PC-3 (cell line): ENCODE measurements at regions not wholly inside any gene's neighbourhood (a gene's known extent, or its start where the extent isn't known, plus 50 kb on each side); places are given as distances from the start of the nearest gene placed in this dataset.

Experiments used
- ATAC-seq: fragments of 200-7000 bp; cut with Tn5 transposase; 2 replicates; pipeline ENCODE4 v1.9.1; 2020; ENCODE audit warnings: mild to moderate bottlenecking, moderate library complexity
- BruUV-seq: library from RNA; stranded (reverse); fragments of 400-500 nt; replicated peaks from 2 replicates; lab custom pipeline; 2021; lab: Mats Ljungman, UMichigan
- CTCF ChIA-PET: fragments of 300-600 bp; sonication (Branson Sonifier 250); formaldehyde crosslinking; loops from one replicate; lab custom pipeline; 2022; ENCODE audit warnings: antibody characterized with exemption; lab: Charles Lee
- POLR2A ChIA-PET: fragments of 300-600 bp; sonication (Branson Sonifier 250); formaldehyde crosslinking; loops from one replicate; lab custom pipeline; 2022; ENCODE audit warnings: antibody characterized with exemption; ENCODE audit not compliant: unreplicated experiment; lab: Charles Lee
- DNase-seq: peaks from one replicate; pipeline ENCODE4 v3.0.0-alpha.2; 2015
- H2AFZ ChIP-seq: fragments of 300-600 bp; sonication (generic); 2 replicates; pipeline ENCODE4 v1.6.0; 2016; ENCODE audit warnings: antibody characterized with exemption, low read length
- H3F3A ChIP-seq: fragments of 300-600 bp; sonication (generic); one replicate; pipeline ENCODE4 v1.6.0; 2017; ENCODE audit warnings: antibody characterized with exemption, low read length, control low read depth, mild to moderate bottlenecking; ENCODE audit not compliant: unreplicated experiment
- H3K27ac ChIP-seq: fragments of 300-600 bp; sonication (generic); 2 replicates; pipeline ENCODE4 v1.5.1; 2016; ENCODE audit warnings: mild to moderate bottlenecking, low read length
- H3K27me3 ChIP-seq: fragments of 300-600 bp; sonication (generic); 2 replicates; pipeline ENCODE4 v1.6.1; 2016; ENCODE audit warnings: low read length, mixed read lengths
- H3K36me3 ChIP-seq: fragments of 300-600 bp; sonication (generic); 2 replicates; pipeline ENCODE4 v1.6.1; 2016; ENCODE audit warnings: low read depth, mixed run types, low read length, mixed read lengths
- H3K4me1 ChIP-seq: fragments of 300-600 bp; sonication (generic); 2 replicates; pipeline ENCODE4 v1.5.1; 2016; ENCODE audit warnings: low read length; ENCODE audit not compliant: insufficient read depth
- H3K4me2 ChIP-seq: fragments of 300-600 bp; sonication (generic); 2 replicates; pipeline ENCODE4 v1.6.0; 2016; ENCODE audit warnings: low read length
- H3K4me3 ChIP-seq: fragments of 300-600 bp; sonication (generic); 2 replicates; pipeline ENCODE4 v1.5.1; 2016; ENCODE audit warnings: mild to moderate bottlenecking, low read length, mixed read lengths
- H3K79me2 ChIP-seq: fragments of 300-600 bp; sonication (generic); 2 replicates; pipeline ENCODE4 v1.6.1; 2017; ENCODE audit warnings: low read length, mixed read lengths
- H3K9ac ChIP-seq: fragments of 300-600 bp; sonication (generic); 2 replicates; pipeline ENCODE4 v1.6.0; 2016; ENCODE audit warnings: mild to moderate bottlenecking, low read length
- H3K9me2 ChIP-seq: fragments of 300-600 bp; sonication (generic); replicated peaks from 2 replicates; pipeline ENCODE4 v1.6.1; 2016; ENCODE audit warnings: mixed run types, low read length, mixed read lengths
- H3K9me3 ChIP-seq: fragments of 300-600 bp; sonication (generic); 2 replicates; pipeline ENCODE4 v1.6.1; 2016; ENCODE audit warnings: low read length, mixed read lengths
- H4K20me1 ChIP-seq: fragments of 300-600 bp; sonication (generic); 2 replicates; pipeline ENCODE4 v1.6.1; 2016; ENCODE audit warnings: low read length, mixed read lengths
- EZH2 ChIP-seq: fragments of 300-600 bp; sonication (generic); IDR thresholded peaks from one replicate; pipeline ENCODE4 v1.6.1; 2017; ENCODE audit warnings: antibody characterized with exemption, mild to moderate bottlenecking, low read length; ENCODE audit not compliant: unreplicated experiment
- EZH2phosphoT487 ChIP-seq: fragments of 300-600 bp; sonication (generic); IDR thresholded peaks from 2 replicates; pipeline ENCODE4 v1.6.1; 2018; ENCODE audit warnings: mild to moderate bottlenecking, antibody characterized with exemption, low read length, borderline replicate concordance
- intact Hi-C: fragments of 100-400 bp; cut with micrococcal nuclease; formaldehyde crosslinking; loops from 2 replicates; pipeline ENCODE4 v1.9.0; 2023
- TF ChIP-seq, protein P1 (sequence below): fragments of 300-600 bp; sonication (generic); conservative IDR thresholded peaks from 2 replicates; pipeline ENCODE4 v1.5.1; 2017; ENCODE audit warnings: antibody characterized with exemption, low read depth, mild to moderate bottlenecking, low read length

DNA sequence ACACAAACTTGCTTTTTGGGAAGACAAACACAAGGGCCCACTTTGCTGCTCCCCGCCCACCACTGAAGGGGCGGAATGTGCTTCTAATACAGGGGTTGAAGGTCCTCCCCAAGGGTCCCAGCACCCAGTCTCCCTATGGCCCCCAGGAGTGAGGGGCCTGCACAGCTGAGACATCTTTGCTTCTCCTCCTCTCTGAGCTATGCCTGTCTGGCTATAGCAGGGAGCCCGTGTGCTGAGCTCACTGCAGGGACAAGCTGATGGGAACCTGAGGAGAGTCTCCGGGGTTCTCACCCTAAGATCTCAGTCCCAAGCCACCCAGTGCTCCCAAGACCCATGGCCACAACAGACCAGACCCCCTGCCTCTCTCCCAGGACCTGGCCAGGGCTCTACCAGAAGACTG, 61.1 kb upstream of the ACAN start:
- POLR2A ChIA-PET = no interaction called here
- H3F3A ChIP-seq = no peaks in the 10 kb centered on the region
- no peaks in the 10 kb centered on the region for H3K36me3 ChIP-seq
- intact Hi-C loops = no loop called here
- H3K4me1 ChIP-seq = peaks cover 4% of the 10 kb centered on the region; the same call in 1 of the 2 replicates
- CTCF ChIA-PET = no interaction called here
- no peak for ATAC-seq
- no peaks in the 10 kb centered on the region for H3K79me2 ChIP-seq
- H3K27me3 ChIP-seq = peaks cover 15% of the 10 kb centered on the region; the same call in 1 of the 2 replicates
- H3K9ac ChIP-seq = no peak overlapping the region
- H3K4me2 ChIP-seq = no peak overlapping the region
- no peak overlapping the region for H3K27ac ChIP-seq
- TF ChIP-seq EZH2phosphoT487 = no peak
- TF ChIP-seq, protein P1, sequence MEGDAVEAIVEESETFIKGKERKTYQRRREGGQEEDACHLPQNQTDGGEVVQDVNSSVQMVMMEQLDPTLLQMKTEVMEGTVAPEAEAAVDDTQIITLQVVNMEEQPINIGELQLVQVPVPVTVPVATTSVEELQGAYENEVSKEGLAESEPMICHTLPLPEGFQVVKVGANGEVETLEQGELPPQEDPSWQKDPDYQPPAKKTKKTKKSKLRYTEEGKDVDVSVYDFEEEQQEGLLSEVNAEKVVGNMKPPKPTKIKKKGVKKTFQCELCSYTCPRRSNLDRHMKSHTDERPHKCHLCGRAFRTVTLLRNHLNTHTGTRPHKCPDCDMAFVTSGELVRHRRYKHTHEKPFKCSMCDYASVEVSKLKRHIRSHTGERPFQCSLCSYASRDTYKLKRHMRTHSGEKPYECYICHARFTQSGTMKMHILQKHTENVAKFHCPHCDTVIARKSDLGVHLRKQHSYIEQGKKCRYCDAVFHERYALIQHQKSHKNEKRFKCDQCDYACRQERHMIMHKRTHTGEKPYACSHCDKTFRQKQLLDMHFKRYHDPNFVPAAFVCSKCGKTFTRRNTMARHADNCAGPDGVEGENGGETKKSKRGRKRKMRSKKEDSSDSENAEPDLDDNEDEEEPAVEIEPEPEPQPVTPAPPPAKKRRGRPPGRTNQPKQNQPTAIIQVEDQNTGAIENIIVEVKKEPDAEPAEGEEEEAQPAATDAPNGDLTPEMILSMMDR = no peak
- no peak for TF ChIP-seq EZH2
- no TSS peak for BruUV-seq
- H4K20me1 ChIP-seq = no peaks in the 10 kb centered on the region
- DNase-seq = no peak
- no peaks in the 10 kb centered on the region for H3K9me3 ChIP-seq
- H2AFZ ChIP-seq = no peak overlapping the region
- no peak overlapping the region for H3K4me3 ChIP-seq
- H3K9me2 ChIP-seq = no peaks in the 10 kb centered on the region

DNA sequence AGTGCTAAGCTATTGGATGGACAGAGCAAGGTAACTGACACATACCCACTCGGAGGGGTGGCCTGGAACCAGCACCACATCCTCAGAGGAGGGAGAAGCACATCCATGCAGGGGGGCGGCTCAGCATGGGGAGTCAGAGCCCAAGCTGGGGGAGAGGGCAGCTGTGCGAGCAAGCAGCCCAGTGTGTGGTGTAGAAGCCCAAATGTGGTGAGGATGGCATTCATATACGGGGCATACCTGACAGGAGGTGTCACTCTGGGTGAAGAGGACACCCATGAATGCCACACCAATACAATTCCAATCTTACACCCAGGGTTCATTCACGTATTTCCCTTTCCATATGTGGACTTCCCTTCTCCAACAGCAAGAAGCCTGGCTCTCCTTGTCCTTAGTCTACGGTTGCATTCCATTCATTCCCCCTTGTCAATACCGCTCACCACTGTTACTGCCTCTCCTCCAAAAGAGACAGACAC, 58.7 kb upstream of the ACAN start:
- BruUV-seq = no TSS peak
- H3K9me3 ChIP-seq = no peaks in the 10 kb centered on the region
- ChIA-PET CTCF (no interaction called here), POLR2A (no interaction called here)
- H3K4me1 ChIP-seq = peaks cover 4% of the 10 kb centered on the region; the same call in 1 of the 2 replicates
- no peak overlapping the region for H3K27ac ChIP-seq
- intact Hi-C loops = no loop called here
- no peaks in the 10 kb centered on the region for H4K20me1 ChIP-seq
- H2AFZ ChIP-seq = no peak overlapping the region
- no peak overlapping the region for H3K9ac ChIP-seq
- H3F3A ChIP-seq = no peaks in the 10 kb centered on the region
- H3K4me3 ChIP-seq = no peak overlapping the region
- H3K27me3 ChIP-seq = peaks cover 17% of the 10 kb centered on the region
- no peaks in the 10 kb centered on the region for H3K36me3 ChIP-seq
- H3K9me2 ChIP-seq = no peaks in the 10 kb centered on the region
- H3K79me2 ChIP-seq = no peaks in the 10 kb centered on the region
- TF ChIP-seq EZH2 (no peak), EZH2phosphoT487 (no peak)
- TF ChIP-seq, protein P1 = no peak
- no peak for ATAC-seq
- DNase-seq = peak; percentile 1
- 0 out of 2 replicates have a peak overlapping the region, but pooled peaks have one; percentile 19 for H3K4me2 ChIP-seq

DNA sequence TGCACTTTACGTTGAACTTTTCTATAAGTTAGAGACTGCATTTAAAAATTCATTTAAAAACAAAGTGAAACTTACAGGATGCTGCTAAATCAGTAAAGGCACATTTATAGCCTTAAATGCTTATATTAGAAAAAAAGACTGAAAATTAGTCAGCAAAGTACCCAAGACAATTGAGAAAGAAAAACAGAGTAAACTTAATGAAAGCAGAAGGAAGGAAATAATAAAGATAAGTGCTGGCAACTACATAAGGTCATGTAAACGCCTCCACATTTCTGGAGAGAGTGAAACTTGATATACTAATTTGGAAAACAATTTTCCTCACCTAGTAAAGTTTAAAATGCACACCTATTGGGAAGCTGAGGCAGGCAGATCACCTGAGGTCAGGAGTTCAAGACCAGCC, 58.2 kb upstream of the ACAN start:
- ATAC-seq (no peak), DNase-seq (no peak)
- ChIA-PET POLR2A (no interaction called here), CTCF (interaction anchor here (0.6 kb wide), 1 partner anchor 1554 kb away, joined by 3 read pairs; no protein-coding TSS in a partner anchor)
- TF ChIP-seq EZH2 = no peak
- TF ChIP-seq, protein P1 = no peak
- no peak for TF ChIP-seq EZH2phosphoT487
- peaks cover 22% of the 10 kb centered on the region for H3K27me3 ChIP-seq
- H3K9me3 ChIP-seq = no peaks in the 10 kb centered on the region
- no peaks in the 10 kb centered on the region for H3K36me3 ChIP-seq
- peaks cover 4% of the 10 kb centered on the region; the same call in 1 of the 2 replicates for H3K4me1 ChIP-seq
- no peaks in the 10 kb centered on the region for H4K20me1 ChIP-seq
- 0 out of 2 replicates have a peak overlapping the region, but pooled peaks have one; percentile 19 for H3K4me2 ChIP-seq
- no peaks in the 10 kb centered on the region for H3F3A ChIP-seq
- no peak overlapping the region for H3K27ac ChIP-seq
- no peak overlapping the region for H2AFZ ChIP-seq
- intact Hi-C loops = no loop called here
- no peak overlapping the region for H3K9ac ChIP-seq
- no peaks in the 10 kb centered on the region for H3K9me2 ChIP-seq
- H3K4me3 ChIP-seq = no peak overlapping the region
- BruUV-seq = no TSS peak
- no peaks in the 10 kb centered on the region for H3K79me2 ChIP-seq
